ENCODE measurements at regions not wholly inside any gene's neighbourhood (a gene's known extent, or its start where the extent isn't known, plus 50 kb on each side); places are given as distances from the start of the nearest gene placed in this dataset.

GRCh38 chr6:148671952-148672351 is 74.9 kb upstream of the UST start:
- ATAC-seq (no peak), DNase-seq (ENCODE audit: low spot score) (no peak)
- H3K36me3 Mint-ChIP-seq (ENCODE audit: low read depth) = peaks cover 55% of the 10 kb centered on the region
- TF ChIP-seq, protein P1, sequence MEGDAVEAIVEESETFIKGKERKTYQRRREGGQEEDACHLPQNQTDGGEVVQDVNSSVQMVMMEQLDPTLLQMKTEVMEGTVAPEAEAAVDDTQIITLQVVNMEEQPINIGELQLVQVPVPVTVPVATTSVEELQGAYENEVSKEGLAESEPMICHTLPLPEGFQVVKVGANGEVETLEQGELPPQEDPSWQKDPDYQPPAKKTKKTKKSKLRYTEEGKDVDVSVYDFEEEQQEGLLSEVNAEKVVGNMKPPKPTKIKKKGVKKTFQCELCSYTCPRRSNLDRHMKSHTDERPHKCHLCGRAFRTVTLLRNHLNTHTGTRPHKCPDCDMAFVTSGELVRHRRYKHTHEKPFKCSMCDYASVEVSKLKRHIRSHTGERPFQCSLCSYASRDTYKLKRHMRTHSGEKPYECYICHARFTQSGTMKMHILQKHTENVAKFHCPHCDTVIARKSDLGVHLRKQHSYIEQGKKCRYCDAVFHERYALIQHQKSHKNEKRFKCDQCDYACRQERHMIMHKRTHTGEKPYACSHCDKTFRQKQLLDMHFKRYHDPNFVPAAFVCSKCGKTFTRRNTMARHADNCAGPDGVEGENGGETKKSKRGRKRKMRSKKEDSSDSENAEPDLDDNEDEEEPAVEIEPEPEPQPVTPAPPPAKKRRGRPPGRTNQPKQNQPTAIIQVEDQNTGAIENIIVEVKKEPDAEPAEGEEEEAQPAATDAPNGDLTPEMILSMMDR (conservative IDR thresholded peaks at IDR 0.05; ENCODE audit: low read depth in 2 of 2) = no peak
- TF ChIP-seq ZNF331 (CRISPR knock-in tag; IDR thresholded peaks at IDR 0.05; ENCODE audit: low read depth) (no peak), NANOG (IDR thresholded peaks at IDR 0.05; ENCODE audit: borderline replicate concordance) (no peak), ZNF114 (CRISPR knock-in tag; IDR thresholded peaks at IDR 0.05) (no peak), STAT1 (IDR thresholded peaks at IDR 0.05; ENCODE audit: unreplicated experiment) (no peak), CREB1 (CRISPR knock-in tag; IDR thresholded peaks at IDR 0.05; ENCODE audit: low read depth) (no peak), POLR2AphosphoS5 (IDR thresholded peaks at IDR 0.05; ENCODE audit: low read depth) (no peak), JUNB (IDR thresholded peaks at IDR 0.05; ENCODE audit: unreplicated experiment) (no peak), EZH2 (IDR thresholded peaks at IDR 0.05; ENCODE audit: low read depth, unreplicated experiment) (no peak), REST (IDR thresholded peaks at IDR 0.05; ENCODE audit: unreplicated experiment) (no peak), EZH2phosphoT487 (IDR thresholded peaks at IDR 0.05; ENCODE audit: unreplicated experiment) (no peak), ZNF462 (CRISPR knock-in tag; IDR thresholded peaks at IDR 0.05) (no peak)
- H3K79me2 ChIP-seq (replicated peaks; ENCODE audit: insufficient read depth) = no peaks in the 10 kb centered on the region
- no peak overlapping the region for H3K4me2 ChIP-seq
- H3K9me2 ChIP-seq (ENCODE audit: insufficient read depth) = peaks cover 24% of the 10 kb centered on the region; the same call in 1 of the 2 replicates
- peaks cover 2% of the 10 kb centered on the region; the same call in 1 of the 3 replicates for H3K4me1 Mint-ChIP-seq
- peaks cover 6% of the 10 kb centered on the region; the same call in 1 of the 2 replicates for H3K36me3 ChIP-seq (ENCODE audit: insufficient read depth)
- H3K27me3 ChIP-seq (ENCODE audit: insufficient read depth) = no peaks in the 10 kb centered on the region
- H4K20me1 ChIP-seq (replicated peaks; ENCODE audit: insufficient read depth) = no peaks in the 10 kb centered on the region
- peaks cover 57% of the 10 kb centered on the region for H3K9me3 Mint-ChIP-seq
- no peak overlapping the region for H3K27ac Mint-ChIP-seq
- no peak overlapping the region for H3K4me3 Mint-ChIP-seq
- H3K4me1 ChIP-seq (ENCODE audit: insufficient read depth) = no peaks in the 10 kb centered on the region; the same call in 1 of the 2 replicates
- peak overlapping the region; percentile 94; the same call in 1 of the 2 replicates for H2AFZ ChIP-seq
- peaks cover 1% of the 10 kb centered on the region for H3K27me3 Mint-ChIP-seq (ENCODE audit: insufficient read depth, low read depth, poor library complexity)
- H3F3A ChIP-seq (replicated peaks; ENCODE audit: low read depth) = no peaks in the 10 kb centered on the region; the same call in 1 of the 2 replicates
- H3K27ac ChIP-seq (ENCODE audit: low read depth) = no peak overlapping the region
- no peak overlapping the region for H3K4me3 ChIP-seq

Measured in GM23338 (cell line).